ENCODE measurements at regions not wholly inside any gene's neighbourhood (a gene's known extent, or its start where the extent isn't known, plus 50 kb on each side); places are given as distances from the start of the nearest gene placed in this dataset.

- TF ChIP-seq, protein P1, sequence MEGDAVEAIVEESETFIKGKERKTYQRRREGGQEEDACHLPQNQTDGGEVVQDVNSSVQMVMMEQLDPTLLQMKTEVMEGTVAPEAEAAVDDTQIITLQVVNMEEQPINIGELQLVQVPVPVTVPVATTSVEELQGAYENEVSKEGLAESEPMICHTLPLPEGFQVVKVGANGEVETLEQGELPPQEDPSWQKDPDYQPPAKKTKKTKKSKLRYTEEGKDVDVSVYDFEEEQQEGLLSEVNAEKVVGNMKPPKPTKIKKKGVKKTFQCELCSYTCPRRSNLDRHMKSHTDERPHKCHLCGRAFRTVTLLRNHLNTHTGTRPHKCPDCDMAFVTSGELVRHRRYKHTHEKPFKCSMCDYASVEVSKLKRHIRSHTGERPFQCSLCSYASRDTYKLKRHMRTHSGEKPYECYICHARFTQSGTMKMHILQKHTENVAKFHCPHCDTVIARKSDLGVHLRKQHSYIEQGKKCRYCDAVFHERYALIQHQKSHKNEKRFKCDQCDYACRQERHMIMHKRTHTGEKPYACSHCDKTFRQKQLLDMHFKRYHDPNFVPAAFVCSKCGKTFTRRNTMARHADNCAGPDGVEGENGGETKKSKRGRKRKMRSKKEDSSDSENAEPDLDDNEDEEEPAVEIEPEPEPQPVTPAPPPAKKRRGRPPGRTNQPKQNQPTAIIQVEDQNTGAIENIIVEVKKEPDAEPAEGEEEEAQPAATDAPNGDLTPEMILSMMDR (IDR thresholded peaks at IDR 0.05; ENCODE audit: insufficient read depth, low read depth, low read length), result no peak
- no peak for TF ChIP-seq EZH2 (IDR thresholded peaks at IDR 0.05; ENCODE audit: insufficient read depth, low read length)
Observed at GRCh38 chr4:22091352-22091717, 142.8 kb upstream of the KCNIP4 start.

All from astrocyte (in vitro differentiated cells and primary cell).